HG02840 (cell line): ENCODE measurements at regions not wholly inside any gene's neighbourhood (a gene's known extent, or its start where the extent isn't known, plus 50 kb on each side); places are given as distances from the start of the nearest gene placed in this dataset.
"Not testable (repeated sequence)": the region's sequence is repeated elsewhere in the genome, so short reads cannot be mapped to it uniquely, and the experiment has no call there.

ENCODE experiments used
- ATAC-seq: cut with Tn5 transposase; IDR thresholded peaks from one replicate; pipeline ENCODE4 v1.9.1; 2021; ENCODE audit warnings: mild to moderate bottlenecking, moderate library complexity, moderate number of reproducible peaks; ENCODE audit not compliant: unreplicated experiment, low FRiP score

DNA sequence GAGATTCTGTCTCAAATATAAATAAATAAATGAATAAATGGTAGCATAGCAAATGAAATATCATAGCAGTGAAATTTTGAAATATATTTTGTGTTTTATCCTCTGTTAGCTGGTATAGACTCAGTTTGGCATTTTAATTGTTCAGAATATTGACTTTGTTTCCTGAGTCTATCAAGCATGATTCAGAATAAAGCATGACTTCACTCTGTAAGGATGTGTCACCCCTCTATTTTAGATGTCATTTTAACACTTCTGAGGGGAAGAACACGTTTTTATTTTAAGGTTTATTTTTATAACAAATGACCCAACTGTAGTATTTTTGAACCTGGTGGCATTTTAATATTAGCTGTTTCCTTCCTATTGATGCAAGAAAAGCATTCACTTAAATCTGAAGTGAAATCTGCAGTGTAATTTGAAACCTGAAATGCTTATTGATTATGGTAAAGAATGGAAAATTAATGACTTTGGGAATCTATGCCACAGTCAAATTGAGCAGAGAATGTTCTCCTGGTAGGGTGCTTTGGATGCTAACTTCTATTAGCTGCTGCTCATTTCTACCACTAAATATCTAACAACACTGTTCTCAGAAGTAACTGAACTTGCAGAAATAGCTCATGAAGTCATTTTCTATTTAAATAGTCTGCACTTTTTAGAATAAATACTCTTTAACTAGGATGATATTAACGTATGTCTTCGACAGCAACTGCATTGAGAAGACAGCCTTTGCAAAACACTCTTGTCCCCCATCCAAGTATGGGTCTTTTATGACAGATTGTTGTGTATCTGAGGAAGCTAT, 114.2 kb downstream of the SOX4 start:
- no peak for ATAC-seq

- ATAC-seq: no peak
Observed at GRCh38 chr6:21708320-21708580, 114.7 kb downstream of the SOX4 start.

GRCh38 chr6:21710216-21710615, 116.7 kb downstream of the SOX4 start:
- no peak for ATAC-seq

DNA sequence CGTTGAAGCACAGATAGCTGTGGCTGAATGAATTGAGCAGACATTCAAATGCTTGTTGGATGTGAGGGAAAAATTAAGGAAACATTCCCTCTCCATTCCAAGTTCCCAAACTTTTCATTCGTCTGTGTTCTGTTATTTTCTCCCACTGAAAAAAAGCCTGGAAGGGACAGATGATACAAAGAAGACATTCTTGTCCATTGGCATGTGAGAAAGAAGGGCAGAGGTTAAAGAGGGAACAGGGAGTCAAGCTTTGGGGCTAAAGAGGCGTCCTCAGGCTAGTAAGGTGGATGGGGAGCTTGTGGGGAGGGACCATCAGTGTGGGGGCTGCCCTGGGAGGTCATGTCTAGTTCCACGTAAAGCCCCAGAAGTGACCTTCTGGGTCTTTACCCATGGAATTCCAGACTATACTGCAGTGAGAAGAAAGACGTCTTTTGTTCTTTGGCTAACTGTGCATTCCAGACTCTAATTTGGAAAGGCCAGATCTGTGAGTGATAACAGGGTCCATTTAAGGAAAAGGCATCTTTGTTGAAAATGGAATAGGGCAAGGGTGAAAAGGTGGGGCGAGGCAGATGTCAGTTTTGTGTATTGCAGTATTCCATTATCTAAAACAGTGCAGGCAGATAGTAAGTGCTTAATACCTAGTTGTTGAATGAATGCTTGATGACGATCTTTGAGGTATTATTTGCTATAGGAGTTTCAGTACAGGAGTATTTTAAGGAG, 117.5 kb downstream of the SOX4 start:
- ATAC-seq: no peak

DNA sequence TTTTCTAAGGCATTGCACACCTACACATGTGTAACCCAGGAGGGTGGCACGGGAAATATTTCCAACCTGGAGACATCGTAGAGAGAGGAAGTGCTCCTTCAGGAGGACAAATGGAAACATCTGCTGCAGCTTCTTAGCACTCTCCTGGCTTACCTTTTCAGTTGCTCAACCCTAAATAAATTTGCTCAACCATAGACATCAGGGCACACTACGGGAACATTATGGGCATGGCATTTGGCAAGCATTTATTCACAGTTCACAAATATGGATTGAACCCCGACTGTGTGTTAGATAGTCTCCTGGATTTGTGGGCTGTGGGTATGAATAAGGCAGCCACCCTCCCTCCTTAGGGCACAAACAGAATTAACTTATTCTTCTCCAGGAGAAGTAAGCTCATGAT, 118.7 kb downstream of the SOX4 start:
- no peak for ATAC-seq

DNA sequence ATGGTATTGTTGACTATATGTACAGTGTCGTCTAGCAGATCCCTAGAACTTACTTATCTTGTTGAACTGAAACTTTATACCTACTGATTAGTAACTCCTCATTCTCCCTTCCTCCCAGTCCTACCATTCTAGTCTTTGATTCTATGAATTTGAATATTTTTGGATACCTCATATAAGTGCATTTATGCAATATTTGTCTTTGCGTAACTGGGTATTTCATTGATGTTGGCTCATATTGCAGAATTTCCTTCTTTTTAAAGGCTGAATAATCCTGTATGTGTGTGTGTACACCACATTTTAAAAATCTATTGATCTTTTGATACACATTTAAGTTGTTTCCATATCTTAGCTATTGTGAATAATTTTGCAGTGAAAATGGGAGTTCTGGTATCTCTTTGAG, 119.9 kb downstream of the SOX4 start:
- no peak for ATAC-seq

DNA sequence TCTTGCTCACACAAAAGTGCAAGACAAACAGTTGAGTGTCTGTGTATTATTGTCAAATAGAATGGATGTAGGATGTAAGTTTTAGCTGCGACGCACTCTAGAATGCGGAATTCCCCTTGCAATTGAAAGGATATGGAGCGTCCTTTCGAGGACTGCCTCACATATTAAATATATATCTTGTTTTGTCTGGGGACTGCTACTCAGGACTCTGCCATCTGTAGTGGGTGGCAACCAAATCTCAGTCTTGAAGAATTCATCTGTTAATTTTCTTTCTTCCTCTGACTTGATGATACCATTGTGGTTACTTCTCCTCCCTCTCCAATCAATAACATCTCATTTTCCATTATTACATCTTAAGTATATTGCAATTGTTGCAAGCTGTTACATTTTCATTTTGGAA, 121.6 kb downstream of the SOX4 start:
- no peak for ATAC-seq

DNA sequence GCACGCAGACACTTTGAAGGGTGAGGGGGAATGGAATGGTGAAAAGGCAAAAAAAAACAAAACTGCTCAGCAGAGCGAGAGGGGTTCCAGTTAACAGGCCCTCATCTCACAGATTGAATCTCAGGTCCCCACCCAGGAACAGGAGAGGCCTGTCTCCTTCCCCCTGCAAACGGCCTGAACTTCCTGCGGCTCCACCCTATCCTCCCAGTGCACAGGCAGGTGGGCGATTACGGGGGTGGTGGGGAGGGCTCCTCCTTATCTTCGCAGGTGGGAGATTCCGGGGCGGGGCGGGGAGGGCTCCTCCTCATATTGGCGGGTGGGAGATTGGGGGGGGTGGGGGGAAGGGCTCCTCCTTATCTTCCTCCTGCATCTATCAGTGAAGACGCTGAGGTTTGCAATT, 129.0 kb downstream of the SOX4 start:
- ATAC-seq: no peak

- no peak for ATAC-seq
Observed at GRCh38 chr6:21726676-21727075, 133.1 kb downstream of the SOX4 start.

DNA sequence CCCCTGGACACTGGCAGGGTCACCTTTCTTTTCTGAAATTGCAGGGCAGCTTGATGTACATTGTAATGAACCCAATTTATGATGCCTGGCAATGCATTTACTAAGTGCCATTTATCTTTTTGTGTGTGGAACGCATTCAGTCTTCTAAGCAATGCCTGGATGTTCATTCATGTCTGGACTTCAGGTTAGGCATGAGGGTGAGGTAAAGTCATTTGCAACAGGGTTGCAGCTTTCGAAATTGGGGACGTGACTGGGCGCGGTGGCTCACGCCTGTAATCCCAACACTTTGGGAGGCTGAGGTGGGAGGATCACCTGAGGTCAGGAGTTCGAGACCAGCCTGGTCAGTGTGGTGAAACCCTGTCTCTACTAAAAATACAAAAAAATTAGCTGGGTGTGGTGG, 134.6 kb downstream of the SOX4 start:
- ATAC-seq: no peak

- no peak for ATAC-seq
Observed at GRCh38 chr6:21729431-21729830, 135.9 kb downstream of the SOX4 start.

DNA sequence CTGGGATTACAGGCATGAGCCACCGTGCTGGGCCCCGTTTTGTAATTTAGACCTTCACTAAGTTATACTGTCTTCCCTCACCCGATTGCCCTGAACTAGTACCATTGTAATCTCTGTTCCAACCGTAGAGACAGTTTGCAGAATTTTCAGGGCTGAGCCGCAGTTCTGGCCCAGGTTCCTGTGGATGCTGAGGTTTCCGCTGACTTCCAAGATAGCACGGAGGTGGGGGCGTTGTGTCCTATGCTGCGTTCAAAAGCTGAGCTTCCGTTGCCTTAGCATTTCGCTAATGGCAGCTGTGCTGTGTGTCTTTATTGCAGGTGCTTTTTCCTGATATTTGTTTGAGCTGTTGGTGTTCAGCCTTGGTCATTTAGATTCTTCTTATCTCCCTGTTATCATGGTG, 137.0 kb downstream of the SOX4 start:
- ATAC-seq: no peak

DNA sequence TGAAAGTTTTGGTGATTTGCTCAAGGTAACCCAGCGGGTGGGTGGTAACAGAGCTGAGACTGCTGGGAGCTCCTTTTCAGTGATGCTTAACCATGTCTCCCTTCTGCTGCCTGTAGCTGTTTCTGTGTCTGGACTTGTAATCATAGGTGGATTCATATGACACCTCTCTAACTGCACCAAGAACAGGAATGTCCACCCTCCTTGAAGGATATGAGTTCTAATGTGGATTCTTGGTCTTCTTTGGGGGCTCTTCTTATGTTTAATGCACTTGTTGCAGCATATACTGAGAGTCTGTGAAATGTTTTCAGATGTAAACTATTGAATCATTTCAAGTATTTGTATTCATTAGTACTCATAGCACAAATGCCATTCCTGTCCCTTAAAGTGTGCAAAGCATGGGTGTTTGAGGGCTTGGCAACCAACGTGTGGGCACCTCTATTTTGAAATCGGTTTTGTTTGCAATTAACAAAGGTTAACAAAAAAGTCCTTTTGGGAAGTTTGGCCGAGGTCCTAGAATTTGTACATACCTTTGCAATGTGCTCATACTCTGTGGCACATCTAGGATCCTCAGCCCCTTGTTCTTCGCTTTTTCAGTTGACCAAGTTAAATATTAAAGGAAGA, 138.0 kb downstream of the SOX4 start:
- no peak for ATAC-seq

GRCh38 chr6:21732032-21732730, 138.6 kb downstream of the SOX4 start:
- not testable (repeated sequence) for ATAC-seq

DNA sequence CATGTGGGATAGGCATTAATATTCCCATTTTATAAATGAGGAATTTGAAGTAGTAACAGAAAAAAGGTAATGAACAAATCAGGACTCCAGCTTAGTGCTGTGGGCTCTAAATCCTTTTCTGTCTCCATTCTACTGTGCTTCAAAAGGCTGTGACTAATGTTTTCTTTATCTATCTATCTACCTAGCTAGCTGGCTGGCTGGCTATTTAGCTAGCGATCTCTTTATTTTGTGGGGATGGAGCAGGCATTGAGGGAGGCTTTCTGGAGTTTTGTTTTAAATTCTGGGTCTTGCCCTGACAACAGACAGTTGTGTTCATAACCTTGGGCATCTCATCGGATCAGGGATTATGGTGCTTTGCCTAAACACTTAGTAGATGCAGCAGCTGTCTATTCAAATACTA, 139.2 kb downstream of the SOX4 start:
- no peak for ATAC-seq

- ATAC-seq: no peak
Observed at GRCh38 chr6:21733311-21733710, 139.8 kb downstream of the SOX4 start.

DNA sequence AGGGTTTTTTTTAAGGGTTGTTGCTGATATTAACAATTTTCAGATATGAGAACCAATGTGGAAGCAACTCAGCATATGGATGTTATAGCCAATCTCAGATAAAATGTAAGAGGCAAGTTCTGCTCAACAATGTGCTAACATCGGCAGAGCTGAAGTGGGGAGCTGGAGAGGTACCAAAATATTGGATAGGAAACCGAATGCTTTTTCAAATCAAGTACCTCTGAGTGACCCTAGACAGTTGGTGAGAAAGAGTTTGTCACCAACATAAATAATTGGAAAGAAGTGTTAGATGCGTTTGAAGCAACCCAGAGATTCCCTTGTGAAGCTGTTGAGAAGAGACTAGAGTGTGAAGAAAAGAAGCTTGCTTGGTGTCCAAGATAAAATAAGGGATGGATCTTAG, 140.7 kb downstream of the SOX4 start:
- no peak for ATAC-seq

GRCh38 chr6:21738180-21739094, 144.9 kb downstream of the SOX4 start:
- no peak for ATAC-seq

DNA sequence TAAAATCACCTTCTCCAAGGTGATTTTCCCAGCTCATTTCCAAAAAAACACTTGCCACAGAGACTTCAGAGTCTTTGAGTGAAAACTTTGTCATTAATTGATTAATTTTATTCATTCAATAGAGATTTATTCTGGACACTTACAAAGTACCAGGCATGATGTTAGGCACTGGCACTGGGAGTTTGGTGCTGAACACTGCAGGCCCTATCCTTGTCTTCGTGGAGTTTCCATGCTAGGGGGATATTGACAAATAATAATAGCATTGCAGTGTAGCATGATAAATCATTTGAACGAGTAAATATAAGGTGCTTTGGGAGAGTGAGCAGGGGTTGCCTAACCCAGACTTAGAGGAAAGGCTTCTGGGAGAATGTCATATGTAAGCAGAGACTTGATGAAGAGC, 145.7 kb downstream of the SOX4 start:
- no peak for ATAC-seq

DNA sequence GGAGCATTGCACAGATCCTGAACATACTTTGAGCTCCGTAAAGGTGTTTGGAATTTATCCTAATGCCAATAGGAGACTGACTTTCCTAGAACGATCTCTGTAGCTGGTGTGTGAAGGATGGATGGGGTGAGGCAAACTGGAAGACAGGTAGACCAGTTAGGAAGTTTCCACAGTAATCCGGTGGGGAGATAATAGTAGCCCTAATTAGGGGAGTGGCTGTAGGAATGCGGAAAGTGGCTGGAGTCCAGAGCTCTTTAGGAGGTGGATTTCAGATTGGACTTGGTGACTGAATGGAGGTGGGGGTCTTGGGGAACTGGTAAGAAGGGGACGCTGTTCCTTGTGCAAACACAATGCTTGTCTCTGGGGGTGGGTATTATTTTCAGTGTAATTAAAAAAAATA, 146.3 kb downstream of the SOX4 start:
- ATAC-seq: no peak
